Suppressor macrophage treated with lipopolysaccharide for 4 hours (primary cell): ENCODE measurements at regions not wholly inside any gene's neighbourhood (a gene's known extent, or its start where the extent isn't known, plus 50 kb on each side); places are given as distances from the start of the nearest gene placed in this dataset.

Source experiments
- DNase-seq: peaks from one replicate; pipeline ENCODE4 v3.0.0-alpha.2; 2020

DNA sequence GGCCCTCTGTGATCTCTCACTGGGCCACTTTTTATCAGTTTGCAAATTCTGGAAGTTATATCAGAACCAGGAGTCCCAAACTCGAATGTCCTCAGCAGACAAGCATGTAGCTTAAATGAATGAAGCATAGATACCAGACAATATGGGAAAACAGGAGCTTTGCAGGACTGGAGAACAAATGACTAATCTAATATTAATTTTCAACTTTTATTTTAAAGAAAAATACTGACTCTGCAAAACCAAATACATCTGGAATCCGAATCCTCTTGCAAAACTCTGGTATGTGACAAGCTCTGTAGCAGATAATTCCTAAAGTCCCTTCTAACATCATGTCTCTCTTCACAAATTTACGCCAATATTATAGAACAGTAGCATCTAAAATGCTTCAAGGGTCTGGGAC, 427.4 kb downstream of the TTLL7 start:
- DNase-seq = no peak

DNA sequence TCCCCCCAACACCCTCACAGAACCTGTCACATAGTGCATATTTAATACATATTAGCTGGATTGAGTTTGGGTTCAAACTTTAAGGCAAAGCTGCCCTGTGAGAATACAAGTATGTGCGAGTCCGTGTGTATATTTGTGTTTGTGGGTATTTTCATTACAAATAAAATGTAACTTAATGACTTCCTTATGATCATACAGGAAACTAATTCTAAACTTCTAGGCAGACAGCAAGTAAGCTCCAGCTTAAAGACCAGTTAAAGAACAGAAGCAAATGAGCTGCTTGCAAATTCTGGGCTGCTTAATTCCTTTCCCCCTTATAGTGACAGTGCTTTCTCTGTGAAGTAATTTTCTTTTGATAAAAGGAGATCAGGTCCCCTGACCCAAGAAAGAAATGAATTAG, 437.6 kb downstream of the TTLL7 start:
- DNase-seq = no peak

DNA sequence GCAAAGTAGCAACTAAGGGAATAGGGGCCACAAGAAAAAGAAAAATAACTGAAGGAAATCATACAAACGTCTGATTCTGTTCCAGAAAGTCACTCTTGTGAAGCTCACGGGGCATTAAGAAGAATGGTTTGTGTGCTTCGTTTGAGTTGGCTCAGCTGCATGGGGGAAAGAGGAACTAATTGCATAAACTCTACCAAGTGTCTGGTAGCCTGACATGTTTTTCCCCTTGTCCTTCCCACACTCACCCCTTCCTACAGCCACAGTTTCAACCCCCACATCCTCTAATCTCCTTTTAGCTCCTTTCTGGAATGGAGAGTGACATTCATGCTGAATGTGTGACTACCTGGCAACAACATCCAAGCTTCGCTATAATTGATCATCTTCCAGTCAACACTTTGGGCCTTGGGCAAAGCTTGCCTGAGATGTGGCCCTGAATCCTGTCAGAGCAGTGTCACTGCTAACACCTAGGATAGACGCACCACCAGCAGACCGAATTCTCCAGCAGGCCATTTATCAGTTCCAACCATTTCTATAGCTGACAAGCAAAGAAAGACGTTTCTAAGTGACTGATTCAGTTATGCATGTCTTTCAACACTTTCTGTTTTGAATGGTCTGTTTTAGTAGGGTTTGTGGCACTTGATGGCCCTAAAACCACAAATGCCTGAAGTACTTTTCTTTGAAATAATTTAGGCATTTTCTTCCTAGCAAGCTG, 439.6 kb downstream of the TTLL7 start:
- no peak for DNase-seq

DNA sequence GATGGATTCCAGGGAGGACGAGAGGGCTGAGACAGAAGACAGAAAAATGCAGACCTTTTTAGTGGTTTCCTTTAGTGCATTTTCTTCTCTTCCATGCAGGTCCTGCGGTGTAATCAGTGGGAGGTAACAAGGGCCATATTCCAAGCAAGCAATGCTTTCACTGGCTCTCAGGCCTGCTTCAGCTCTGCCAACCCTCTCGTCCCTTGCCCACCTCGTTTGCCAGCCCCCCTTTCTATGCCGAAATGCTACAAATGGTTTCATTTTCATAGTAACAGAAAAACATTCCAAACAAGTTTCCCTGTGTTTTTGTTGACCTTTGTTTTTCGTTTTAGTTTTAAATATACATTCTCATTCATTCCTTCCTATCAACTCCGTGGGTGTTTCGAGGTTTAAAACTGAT, 443.1 kb downstream of the TTLL7 start:
- DNase-seq = no peak

DNA sequence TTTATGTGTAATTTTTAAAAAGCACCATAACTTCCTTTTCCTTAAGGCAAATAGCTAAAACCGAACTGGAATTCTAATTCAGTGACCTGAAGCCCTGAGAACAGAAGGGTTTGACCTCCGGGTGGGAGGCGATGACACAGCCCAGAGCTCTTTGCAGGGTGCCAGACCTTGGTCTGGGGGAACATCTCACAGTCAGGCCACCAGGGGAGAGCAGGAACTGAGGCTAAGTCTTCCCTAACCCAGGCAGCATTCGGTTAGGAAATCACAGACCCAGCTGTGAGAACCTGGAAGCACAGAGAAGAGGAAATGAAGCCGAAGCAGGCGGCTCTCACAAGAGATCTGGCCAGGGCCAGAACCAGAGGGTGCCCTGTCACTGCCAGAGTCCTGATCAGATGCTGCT, 444.8 kb downstream of the TTLL7 start:
- no peak for DNase-seq

DNA sequence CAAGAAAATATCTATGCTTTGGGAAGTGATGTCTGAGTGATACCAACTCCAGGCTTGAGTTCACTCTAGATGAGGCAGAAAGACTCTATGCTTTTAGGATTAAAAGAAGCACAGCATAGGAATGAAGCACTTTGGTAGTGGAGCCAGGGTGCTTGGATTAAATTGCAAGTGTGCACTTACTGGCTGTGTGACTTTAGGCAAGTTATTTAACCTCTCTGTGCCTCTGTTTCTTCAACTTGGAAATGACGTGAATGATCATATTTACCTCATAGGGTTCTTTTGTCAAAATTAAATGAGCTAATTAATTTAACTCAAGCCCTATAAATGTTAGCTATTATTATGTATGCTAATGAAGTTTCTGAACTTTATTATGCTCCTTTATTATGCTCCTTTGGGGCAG, 446.1 kb downstream of the TTLL7 start:
- DNase-seq = no peak

DNA sequence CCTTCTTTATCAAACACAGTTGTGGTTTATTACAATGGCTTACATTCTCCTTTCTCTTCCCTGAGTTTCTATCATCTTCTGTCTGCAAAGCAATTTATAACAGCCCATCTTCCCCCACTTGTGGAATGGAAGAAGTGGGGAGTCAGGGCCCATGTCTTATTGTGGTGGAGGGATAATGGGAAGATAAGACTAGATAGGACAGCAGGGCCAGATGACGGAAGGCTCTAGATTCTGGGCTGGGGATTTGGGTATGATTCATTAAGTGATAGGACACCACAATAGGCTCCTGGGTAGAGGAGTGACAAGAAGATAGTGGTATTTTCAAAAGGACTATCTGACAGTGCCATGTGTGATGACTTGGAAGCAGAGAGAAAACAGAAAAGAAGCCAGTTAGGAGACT, 450.6 kb downstream of the TTLL7 start:
- DNase-seq = no peak

DNA sequence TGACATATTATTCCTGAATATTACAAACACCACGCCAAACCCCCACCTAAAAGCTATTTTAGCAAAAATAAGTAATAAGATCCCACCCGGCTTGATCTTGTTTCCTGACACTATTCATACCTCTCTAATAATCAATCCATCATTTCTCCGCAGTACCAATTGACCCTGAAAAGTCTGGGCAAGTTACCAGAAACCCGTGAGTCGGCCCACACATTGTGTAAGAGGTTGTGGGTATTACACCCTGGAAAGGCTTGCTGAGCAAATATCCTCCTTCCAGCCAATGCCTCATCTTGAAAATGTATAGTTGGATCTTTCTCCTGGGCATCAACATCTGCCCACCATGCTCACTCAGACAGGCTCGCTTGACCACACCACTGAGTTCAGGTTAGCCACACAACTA, 451.0 kb downstream of the TTLL7 start:
- DNase-seq = no peak

DNA sequence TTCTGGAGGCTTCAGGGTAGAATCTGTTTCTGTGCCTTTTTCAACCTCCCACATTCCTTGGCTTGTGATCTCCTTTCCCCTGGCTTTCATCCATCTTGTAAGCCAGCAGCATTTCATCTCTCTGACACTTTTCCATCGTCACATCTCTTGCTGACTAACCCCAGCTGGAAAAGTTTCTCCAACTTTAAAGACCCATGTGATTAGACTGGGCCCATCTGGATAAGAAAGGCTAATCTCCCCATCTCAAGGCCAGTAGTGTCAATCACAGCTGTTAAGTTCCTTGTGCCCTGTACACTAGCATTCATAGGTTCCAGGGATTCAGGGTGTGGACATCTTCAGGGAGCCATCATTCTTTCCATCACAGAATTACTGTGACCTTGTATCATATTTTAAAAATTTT, 452.1 kb downstream of the TTLL7 start:
- no peak for DNase-seq

DNA sequence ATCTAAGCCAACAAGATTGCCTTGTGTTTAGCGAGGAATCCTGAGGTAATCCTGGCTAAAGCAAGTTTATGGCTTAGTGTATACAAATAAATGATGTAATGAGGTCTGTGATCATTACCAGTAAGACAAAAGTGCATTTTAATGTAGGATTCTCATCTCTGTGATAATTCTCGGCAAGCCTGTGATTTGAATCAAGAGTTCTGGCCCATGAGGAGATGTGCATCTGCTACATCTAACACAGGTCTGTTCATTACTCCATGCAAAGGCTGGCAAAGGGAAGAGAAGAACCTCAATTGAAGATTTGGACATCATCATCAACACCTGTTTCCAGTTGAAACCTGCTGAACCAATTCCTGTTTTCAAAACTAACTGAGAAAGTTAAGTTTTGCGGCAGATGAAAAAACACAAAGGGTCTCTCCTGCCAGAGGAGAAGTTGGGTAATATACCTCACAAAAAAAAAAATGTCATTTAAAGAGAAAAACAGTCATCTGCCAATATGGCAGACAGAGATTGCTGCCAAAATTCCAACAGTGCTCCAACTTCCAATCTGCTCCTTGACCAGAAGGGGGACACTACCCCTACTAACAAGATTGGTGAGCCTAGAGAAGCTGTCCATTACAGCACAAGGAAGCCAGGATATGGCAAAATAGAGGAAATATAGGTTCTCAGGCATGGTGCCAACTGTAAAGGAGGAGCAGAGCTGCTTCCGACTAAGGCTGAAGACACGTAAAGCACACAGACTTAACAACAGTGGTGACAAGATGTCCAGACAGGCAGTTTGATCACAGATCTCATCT, 453.7 kb downstream of the TTLL7 start:
- no peak for DNase-seq

DNA sequence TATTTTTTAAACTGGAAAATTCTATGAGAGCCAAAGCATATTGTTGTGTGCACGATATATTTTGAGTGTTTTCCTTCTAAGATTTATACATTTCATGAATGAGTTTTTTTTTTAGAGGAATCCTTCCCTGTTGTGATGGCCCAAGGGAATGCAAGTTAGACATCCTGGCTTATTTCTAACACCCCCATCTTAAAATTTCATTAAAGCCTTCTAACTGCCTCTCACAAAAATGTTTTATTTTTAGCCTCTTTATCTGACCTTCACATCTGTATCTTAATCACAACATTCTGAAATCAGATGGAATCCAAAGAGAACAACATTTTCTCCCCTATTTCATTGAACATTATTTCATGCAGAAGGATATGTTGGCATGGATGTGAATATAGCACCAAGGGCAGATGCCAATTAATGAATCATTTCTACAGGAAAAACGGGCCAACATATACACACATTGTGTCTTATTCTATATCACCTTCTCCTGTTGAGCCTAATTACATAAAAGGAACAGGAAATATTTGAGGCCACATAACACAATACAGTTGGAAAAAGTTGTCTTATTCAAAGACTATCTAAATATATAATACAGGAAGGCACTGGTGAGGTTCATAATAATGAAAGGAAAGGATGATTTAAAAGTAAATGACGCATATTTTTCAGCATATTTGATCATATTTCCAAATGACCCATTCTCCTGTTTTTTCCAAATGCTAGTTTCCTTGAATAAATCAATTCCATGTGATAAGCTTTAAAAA, 455.5 kb downstream of the TTLL7 start:
- no peak for DNase-seq

DNA sequence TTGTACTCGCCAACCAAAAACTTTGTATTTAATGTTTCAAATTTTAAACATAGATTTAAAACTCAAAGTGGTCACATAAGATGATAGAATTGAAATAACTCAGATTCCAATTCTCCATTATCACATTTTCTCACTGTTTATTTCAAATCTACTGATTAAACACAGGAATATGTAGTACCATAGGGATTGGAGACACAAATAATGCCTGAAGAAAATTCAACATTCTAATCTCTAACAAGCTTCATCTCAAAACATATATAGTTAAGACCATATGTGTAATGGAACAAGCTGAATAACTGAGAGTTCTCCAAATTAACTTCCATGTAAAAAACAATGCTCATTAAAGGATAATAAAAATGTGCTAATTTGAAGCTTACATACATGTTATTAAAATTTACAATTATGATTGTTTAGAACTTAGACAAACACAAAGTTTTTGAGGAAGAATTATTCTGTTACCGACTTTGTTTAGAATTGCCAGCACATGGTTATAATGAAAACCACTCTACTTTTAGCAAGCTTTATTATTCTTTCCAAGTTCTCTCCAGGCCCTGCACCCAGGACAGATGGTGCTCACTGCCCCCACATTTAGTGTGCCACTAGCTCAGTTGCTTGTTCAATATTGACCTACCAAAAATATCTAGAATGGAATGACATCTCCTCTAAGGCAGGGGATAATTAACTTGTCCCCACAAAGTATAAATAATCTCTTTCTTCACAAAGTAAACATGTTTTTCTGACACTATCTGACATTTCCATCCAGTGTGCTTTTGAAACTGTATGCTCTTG, 467.2 kb downstream of the TTLL7 start:
- no peak for DNase-seq

DNA sequence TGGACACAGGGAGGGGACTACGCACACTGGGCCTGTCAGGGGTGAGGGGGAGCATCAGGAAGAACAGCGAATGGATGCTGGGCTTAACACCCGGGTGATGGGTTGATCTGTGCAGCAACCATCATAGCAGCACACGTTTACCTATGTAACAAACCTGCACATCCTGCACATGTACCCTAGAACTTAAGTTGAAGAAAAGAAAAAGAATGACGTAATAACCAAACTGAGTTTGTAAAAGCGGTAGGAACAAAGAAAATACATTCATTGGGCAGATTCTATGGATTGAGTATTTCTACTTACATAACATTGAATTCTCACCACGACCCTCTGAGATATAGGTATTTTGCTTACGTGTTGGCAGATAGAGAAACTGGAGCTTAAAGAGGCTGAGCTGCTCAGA, 468.4 kb downstream of the TTLL7 start:
- no peak for DNase-seq

DNA sequence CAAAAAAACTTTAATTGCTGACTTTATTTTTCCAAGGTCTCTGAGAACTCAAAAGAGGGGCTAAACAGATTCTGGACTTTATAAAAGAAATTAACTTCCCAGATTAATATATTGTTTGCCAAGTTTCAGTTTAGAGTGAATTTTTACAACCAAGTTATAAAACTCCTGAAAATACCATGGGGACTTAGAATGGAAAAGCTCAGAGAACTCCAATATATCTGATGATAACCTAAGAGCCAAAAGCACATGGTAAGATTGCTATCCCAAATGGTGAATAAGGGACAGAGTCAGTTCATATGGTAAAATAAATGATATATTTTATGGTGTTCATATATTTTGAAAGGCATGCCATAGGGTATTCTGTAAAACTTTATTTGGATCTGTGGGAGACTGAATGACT, 470.9 kb downstream of the TTLL7 start:
- DNase-seq = no peak

DNA sequence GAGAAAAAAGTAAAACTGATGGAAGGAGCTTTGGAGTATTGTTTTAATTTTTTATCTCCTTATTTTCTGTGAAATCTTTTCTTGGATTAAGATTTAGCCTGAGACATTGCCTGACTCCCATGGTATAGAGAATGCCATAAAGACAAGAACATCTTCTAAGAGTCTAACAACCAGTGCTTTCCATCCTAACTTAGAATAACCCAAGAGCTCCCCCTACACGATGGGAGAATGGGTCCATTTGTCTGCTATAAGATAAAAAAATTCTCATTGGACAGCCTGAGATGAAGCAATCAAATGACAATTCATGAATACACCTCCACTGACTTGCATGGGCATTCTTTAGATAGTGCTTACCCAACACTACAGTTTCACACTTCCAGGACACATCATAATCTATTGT, 478.1 kb downstream of the TTLL7 start:
- no peak for DNase-seq

DNA sequence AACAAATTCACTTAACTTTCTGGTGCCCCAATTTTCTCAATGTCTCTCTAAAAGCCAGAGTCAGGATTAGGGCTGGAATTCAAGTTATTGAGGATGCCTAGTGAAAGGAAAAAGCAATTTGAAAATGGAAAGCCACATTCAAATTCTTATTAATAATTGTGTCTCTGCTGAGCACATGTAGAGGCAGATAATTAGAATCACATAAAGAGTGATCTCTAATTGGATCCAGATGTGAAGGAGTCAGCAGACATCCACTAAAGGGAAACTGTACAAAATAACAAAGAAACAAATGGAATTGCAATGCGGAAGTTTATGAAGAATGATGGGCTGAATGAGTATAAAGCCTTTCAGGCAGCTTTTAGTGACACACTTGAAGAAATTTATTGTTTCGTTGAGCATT, 482.6 kb downstream of the TTLL7 start:
- DNase-seq = no peak

DNA sequence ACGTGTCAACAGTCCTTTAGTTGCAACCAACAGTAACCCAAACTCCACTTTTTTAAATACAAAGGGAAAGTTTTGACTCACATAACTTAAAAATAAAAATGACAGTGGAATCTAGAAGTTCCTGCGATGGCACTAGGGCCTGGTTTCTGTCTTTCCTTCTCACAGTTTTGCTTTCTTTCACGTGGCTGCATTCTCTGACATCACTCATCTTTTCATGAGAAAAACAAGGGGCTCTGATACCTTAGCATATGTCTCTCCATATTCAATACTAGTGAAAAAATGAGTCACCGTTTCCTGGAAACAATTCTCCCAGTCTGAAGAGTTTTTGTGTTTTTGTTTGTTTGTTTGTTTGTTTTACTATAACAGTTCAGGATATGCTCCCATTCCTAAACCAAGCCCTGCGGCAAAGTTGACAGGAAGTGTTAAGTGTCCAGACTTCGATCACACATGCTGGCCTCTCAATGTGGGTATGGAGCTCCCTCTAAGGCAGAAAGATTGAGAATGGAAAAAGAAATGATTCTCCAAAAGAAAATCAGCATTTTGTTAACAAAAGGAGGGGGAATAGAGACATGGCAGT, 483.3 kb downstream of the TTLL7 start:
- DNase-seq = no peak

DNA sequence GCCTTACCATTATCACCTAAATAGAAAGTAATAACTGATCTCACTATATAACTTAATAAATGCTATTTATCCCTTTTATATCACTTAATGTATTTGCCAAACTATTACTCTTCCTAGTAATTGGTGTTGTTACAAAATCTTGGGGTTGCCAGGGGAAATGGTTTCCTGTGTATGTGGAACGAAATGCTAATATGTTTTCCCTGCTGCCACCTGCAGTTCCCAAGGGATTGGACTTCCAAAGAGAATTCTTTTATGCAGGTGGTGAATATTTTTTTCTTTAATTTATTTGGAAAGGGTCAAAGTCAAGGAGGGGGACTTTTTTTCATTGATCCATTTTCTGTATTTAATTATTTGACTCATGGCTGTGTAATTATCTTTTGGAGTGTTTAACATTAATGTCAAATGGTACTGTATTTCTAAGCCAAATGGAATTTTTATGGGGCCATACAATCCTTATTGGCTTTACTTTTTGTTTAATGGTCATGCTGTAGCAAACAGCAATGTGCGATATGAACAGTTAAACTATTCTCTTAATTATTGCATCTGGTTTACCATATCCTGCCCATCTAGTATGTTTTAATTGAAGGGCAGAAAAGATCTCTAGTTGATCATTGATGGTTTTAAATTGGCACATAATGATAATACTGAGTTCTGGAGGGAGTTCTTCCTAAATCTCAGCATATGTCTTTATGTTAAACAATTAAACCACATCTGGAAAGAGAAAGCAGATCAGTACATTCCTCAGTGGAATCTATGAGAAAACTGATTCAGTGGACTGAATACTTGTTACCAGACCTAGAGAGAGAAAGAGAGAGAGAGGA, 486.3 kb downstream of the TTLL7 start:
- DNase-seq = no peak

DNA sequence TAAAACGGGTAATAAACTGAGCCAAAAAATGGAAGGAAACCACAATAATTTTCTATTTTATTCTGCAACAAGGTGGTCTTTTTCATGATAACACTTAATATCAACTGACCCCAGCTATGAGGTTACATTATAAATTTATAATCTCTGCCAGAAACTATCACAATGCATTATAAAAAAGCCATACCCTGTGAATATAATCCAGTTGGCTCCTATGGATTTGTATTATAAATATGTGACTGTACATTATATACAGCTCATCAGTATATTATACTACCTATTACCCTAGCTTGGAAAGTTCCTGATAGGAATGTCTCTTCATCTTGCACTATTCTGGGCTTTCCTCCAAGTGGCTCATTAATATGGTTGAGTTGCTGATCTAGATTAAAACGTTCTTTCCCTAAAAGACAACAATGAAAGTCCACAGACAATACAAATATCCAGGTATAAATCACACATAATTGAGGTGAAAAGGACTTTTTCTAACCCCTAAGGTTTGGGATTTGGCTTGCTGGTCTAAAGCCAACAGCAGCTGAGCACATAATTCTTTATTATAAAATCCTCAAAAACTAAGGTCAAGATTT, 487.7 kb downstream of the TTLL7 start:
- DNase-seq = no peak

DNA sequence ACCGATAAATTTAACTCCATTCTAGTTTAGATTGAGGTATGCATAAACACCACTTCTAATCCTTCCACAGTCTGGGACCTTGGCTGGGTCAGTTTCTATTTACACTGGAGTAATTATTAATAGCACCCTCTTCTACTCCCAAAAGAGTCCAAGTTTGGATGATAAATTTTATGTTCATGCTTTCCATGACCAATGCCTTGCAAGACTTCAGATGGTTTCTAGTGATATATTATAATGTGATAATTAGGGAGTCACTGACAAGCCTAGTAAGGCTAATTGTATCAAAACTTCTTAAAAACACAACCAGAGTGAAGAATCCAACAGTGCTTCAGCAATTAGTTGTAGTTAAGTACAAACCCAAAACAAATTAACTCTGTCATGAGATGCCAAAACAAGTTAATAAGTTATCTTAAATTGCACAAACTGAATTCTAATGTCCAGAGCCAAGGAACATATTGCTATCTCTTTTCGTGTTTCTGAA, 489.6 kb downstream of the TTLL7 start:
- no peak for DNase-seq

DNA sequence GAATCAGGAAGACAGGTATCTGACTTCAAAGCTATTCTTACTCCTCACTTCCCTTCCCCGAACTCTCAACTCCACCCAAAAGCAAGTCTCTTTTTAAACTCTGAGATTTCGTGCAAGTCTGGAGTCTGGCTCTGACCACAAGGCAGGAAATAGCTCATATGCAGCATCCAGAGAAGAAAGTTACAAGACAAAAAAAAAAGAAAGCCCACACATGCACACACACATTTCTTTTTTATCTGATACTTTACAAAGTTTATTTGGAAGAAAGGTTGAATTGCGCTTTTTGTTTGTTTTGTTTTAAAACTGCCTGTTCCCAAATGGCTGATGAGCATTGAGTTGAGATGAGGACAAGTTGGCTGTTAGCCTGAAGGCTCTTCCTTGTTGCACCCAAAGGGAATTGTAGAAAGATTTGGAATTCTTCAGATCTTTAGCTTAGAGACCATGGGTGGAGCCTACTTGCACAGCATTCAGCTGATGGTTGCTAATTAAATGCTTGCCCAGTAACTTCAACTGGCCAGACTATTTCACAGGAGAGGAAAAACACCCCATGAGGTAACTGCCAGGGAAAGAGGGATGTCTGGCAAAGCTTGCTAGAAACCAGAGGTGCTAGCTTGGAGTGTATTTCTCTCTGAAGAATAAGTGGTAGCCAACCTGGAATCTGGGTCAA, 490.3 kb downstream of the TTLL7 start:
- no peak for DNase-seq
